Keratinocyte (primary cell): ENCODE measurements at regions not wholly inside any gene's neighbourhood (a gene's known extent, or its start where the extent isn't known, plus 50 kb on each side); places are given as distances from the start of the nearest gene placed in this dataset.

Experiments used
- DNase-seq: peaks from one replicate; pipeline ENCODE4 v3.0.0-alpha.2; 2011; ENCODE audit warnings: low read depth, missing footprints, low spot score
- FAIRE-seq: peaks from 2 replicates; lab custom pipeline; 2011; peaks lifted over from hg19 to GRCh38; lab: Jason Lieb, UNC
- H2AFZ ChIP-seq: 2 replicates; pipeline ENCODE4 v1.6.0; 2012; ENCODE audit warnings: low read length, control low read depth, inconsistent platforms; ENCODE audit not compliant: control insufficient read depth
- H3K27ac ChIP-seq: 2 replicates; pipeline ENCODE4 v1.5.1; 2011; ENCODE audit warnings: low read length; ENCODE audit not compliant: control insufficient read depth, insufficient read depth
- H3K27me3 ChIP-seq: 3 replicates; pipeline ENCODE4 v1.6.0; 2011; ENCODE audit warnings: low read length; ENCODE audit not compliant: control insufficient read depth, insufficient read depth; ENCODE audit errors: extremely low read depth
- H3K36me3 ChIP-seq, 2 experiments: 2 replicates in 1 of 2; 3 replicates in 1 of 2; pipeline ENCODE4 v1.5.1; 2011; ENCODE audit warnings: low read length in 2 of 2, mild to moderate bottlenecking in 1 of 2; ENCODE audit not compliant: control insufficient read depth in 2 of 2, insufficient read depth in 2 of 2; ENCODE audit errors: extremely low read depth in 1 of 2
- H3K4me1 ChIP-seq: 3 replicates; pipeline ENCODE4 v1.5.1; 2011; ENCODE audit warnings: low read length; ENCODE audit not compliant: control insufficient read depth, insufficient read depth; ENCODE audit errors: extremely low read depth
- H3K4me2 ChIP-seq: 3 replicates; pipeline ENCODE4 v1.6.0; 2011; ENCODE audit warnings: low read depth, low read length; ENCODE audit not compliant: control insufficient read depth, insufficient read depth; ENCODE audit errors: extremely low read depth
- H3K4me3 ChIP-seq, 3 experiments: fragments of 200-600 bp in 1 of 3; sonication (generic) in 1 of 3; 2 replicates in 2 of 3; 3 replicates in 1 of 3; pipeline ENCODE4 v1.5.1; 2011 to 2016; ENCODE audit warnings: low read length in 3 of 3, mild to moderate bottlenecking in 3 of 3, control low read depth in 2 of 3, inconsistent platforms in 1 of 3, low read depth in 1 of 3, mixed read lengths in 1 of 3, mixed run types in 1 of 3, moderate library complexity in 1 of 3; ENCODE audit not compliant: control insufficient read depth in 2 of 3, insufficient read depth in 2 of 3; ENCODE audit errors: extremely low read depth in 1 of 3
- H3K79me2 ChIP-seq: 2 replicates; pipeline ENCODE4 v1.6.0; 2012; ENCODE audit warnings: low read length; ENCODE audit not compliant: control insufficient read depth, insufficient read depth
- H3K9ac ChIP-seq: 3 replicates; pipeline ENCODE4 v1.6.0; 2011; ENCODE audit warnings: low read length; ENCODE audit not compliant: control insufficient read depth, insufficient read depth; ENCODE audit errors: extremely low read depth
- H3K9me1 ChIP-seq: 3 replicates; pipeline ENCODE4 v1.6.0; 2011; ENCODE audit warnings: low read length; ENCODE audit not compliant: control insufficient read depth, insufficient read depth; ENCODE audit errors: extremely low read depth
- H3K9me3 ChIP-seq: 2 replicates; pipeline ENCODE4 v1.5.1; 2012; ENCODE audit warnings: low read depth, low read length; ENCODE audit not compliant: control insufficient read depth
- H4K20me1 ChIP-seq: 3 replicates; pipeline ENCODE4 v1.6.0; 2011; ENCODE audit warnings: low read length; ENCODE audit not compliant: control insufficient read depth, insufficient read depth; ENCODE audit errors: extremely low read depth
- EZH2 ChIP-seq: IDR thresholded peaks from one replicate; pipeline ENCODE4 v1.6.1; 2012; ENCODE audit warnings: inconsistent platforms, mild to moderate bottlenecking, low read length, moderate library complexity
- dilution Hi-C: fragments of 300-500 bp; cut with MboI; formaldehyde crosslinking; loops from one replicate; pipeline ENCODE4 v1.7.0; 2020; ENCODE audit warnings: low sequenced_read_pairs; ENCODE audit not compliant: extremely low pct_ligation_motif_present
- TF ChIP-seq, protein P1 (sequence below), 3 experiments: IDR thresholded peaks in 1 of 3; conservative IDR thresholded peaks in 1 of 3; optimal IDR thresholded peaks in 1 of 3; 2 replicates in 2 of 3; 3 replicates in 1 of 3; pipeline versions ENCODE3 to v1.5.1; 2011; ENCODE audit warnings: low read length in 3 of 3, mild to moderate bottlenecking in 3 of 3, moderate library complexity in 2 of 3, control low read depth in 1 of 3, inconsistent platforms in 1 of 3; ENCODE audit not compliant: insufficient read depth in 2 of 3; ENCODE audit errors: extremely low read depth in 1 of 3

DNA sequence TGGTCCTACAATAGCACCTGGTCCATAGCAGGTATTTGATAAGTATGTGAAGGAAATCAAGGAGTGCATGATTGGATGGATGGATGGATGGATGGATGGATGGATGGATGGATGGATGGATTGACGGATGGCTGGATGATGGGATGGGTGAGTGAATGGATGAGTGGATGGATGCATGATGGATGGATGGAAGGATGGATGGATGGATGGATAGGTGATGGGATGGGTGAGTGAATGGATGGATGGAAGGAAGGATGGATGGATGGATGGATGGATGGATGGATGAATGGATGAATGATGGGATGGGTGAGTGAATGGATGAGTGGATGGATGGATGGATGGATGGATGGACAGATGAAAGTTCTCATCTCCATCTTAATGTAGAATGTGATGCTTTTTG is 231.0 kb upstream of the PPP2R2D start:
- H3K9me1 ChIP-seq = no peaks in the 10 kb centered on the region
- no peaks in the 10 kb centered on the region for H3K4me1 ChIP-seq
- dilution Hi-C loops = no loop called here
- H3K27me3 ChIP-seq = no peaks in the 10 kb centered on the region
- no peak for FAIRE-seq
- H3K4me2 ChIP-seq = no peak overlapping the region
- H3K27ac ChIP-seq = no peak overlapping the region
- H3K9me3 ChIP-seq = peaks cover 9% of the 10 kb centered on the region
- DNase-seq = no peak
- H2AFZ ChIP-seq = no peak overlapping the region
- TF ChIP-seq EZH2 = no peak
- TF ChIP-seq, protein P1, sequence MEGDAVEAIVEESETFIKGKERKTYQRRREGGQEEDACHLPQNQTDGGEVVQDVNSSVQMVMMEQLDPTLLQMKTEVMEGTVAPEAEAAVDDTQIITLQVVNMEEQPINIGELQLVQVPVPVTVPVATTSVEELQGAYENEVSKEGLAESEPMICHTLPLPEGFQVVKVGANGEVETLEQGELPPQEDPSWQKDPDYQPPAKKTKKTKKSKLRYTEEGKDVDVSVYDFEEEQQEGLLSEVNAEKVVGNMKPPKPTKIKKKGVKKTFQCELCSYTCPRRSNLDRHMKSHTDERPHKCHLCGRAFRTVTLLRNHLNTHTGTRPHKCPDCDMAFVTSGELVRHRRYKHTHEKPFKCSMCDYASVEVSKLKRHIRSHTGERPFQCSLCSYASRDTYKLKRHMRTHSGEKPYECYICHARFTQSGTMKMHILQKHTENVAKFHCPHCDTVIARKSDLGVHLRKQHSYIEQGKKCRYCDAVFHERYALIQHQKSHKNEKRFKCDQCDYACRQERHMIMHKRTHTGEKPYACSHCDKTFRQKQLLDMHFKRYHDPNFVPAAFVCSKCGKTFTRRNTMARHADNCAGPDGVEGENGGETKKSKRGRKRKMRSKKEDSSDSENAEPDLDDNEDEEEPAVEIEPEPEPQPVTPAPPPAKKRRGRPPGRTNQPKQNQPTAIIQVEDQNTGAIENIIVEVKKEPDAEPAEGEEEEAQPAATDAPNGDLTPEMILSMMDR (optimal IDR thresholded peaks at IDR 0.05 in 1 of 3, IDR thresholded peaks at IDR 0.05 in 1 of 3, conservative IDR thresholded peaks at IDR 0.05 in 1 of 3; ENCODE audit: extremely low read depth in 1 of 3, insufficient read depth in 2 of 3, low read length in 3 of 3) = no peak
- no peak overlapping the region for H3K9ac ChIP-seq
- no peak overlapping the region for H3K4me3 ChIP-seq
- no peaks in the 10 kb centered on the region for H3K79me2 ChIP-seq
- no peaks in the 10 kb centered on the region for H4K20me1 ChIP-seq
- H3K36me3 ChIP-seq = no peaks in the 10 kb centered on the region

DNA sequence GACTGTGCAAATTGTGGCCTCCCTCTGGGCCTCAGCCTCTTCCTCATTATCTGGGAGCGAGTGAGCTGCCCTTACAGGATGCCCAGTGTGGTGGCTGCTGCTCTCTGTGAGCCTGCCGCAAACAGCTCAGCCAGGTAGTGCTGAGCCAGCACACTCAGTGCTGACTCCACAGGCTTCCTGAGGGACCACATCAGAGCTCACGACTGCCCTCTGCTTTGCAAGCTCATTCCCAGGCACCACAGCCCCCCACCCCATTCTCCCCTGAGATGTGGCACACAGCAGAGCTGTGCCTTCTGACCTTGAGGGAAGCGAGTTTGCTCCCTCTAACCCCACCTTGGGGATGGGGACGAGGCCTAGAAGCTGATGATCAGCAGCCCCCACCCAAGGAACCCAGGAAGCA is 230.5 kb upstream of the PPP2R2D start:
- Histone ChIP-seq H3K9ac (no peak overlapping the region), H3K4me2 (no peak overlapping the region), H3K27me3 (no peaks in the 10 kb centered on the region), H2AFZ (no peak overlapping the region), H3K27ac (no peak overlapping the region), H4K20me1 (no peaks in the 10 kb centered on the region), H3K4me1 (no peaks in the 10 kb centered on the region), H3K9me3 (peaks cover 9% of the 10 kb centered on the region), H3K36me3 (no peaks in the 10 kb centered on the region), H3K9me1 (no peaks in the 10 kb centered on the region), H3K79me2 (no peaks in the 10 kb centered on the region), H3K4me3 (no peak overlapping the region)
- FAIRE-seq = no peak
- no peak for DNase-seq
- dilution Hi-C loops = no loop called here
- no peak for TF ChIP-seq EZH2
- TF ChIP-seq, protein P1 (optimal IDR thresholded peaks at IDR 0.05 in 1 of 3, IDR thresholded peaks at IDR 0.05 in 1 of 3, conservative IDR thresholded peaks at IDR 0.05 in 1 of 3; ENCODE audit: extremely low read depth in 1 of 3, insufficient read depth in 2 of 3, low read length in 3 of 3) = no peak
